K562 (cell line): ENCODE measurements at regions not wholly inside any gene's neighbourhood (a gene's known extent, or its start where the extent isn't known, plus 50 kb on each side); places are given as distances from the start of the nearest gene placed in this dataset.
A peak's percentile ranks its signal among the peaks of the same experiment; 100 is the strongest.

Experiments used
- ATAC-seq: fragments of 200-7000 bp; cut with Tn5 transposase; 3 replicates; pipeline ENCODE4 v1.9.1; 2020; ENCODE audit warnings: moderate library complexity
- BruUV-seq: library from RNA; stranded (reverse); fragments of 400-500 nt; replicated peaks from 2 replicates; lab custom pipeline; 2021; lab: Mats Ljungman, UMichigan
- CTCF ChIA-PET: fragments of 300-600 bp; formaldehyde crosslinking; extraction: SDS; loops from one replicate; lab custom pipeline; 2021; ENCODE audit warnings: low intra/inter-chr PET ratio; lab: Yijun Ruan, JAX
- POLR2A ChIA-PET: fragments of 300-600, 350-650 bp; sonication (Branson Sonifier 250); formaldehyde crosslinking; extraction: SDS; loops from one replicate; lab custom pipeline; 2021; ENCODE audit warnings: antibody characterized with exemption, inconsistent platforms; lab: Yijun Ruan, JAX
- DNase-seq, 4 experiments: peaks; one replicate each; pipeline versions ENCODE4 v3.0.0 to v3.0.0-alpha.2; 2011 to 2018; ENCODE audit warnings: low spot score in 3 of 4, mixed read lengths in 3 of 4; ENCODE audit errors: extremely low read depth in 1 of 4
- FAIRE-seq: peaks from 2 replicates; lab custom pipeline; 2011; peaks lifted over from hg19 to GRCh38; lab: Jason Lieb, UNC
- H2AFZ ChIP-seq: 2 replicates; pipeline ENCODE4 v1.6.0; 2011; ENCODE audit warnings: low read depth, low read length, control low read depth, inconsistent platforms
- H3K27ac ChIP-seq: fragments of 200-600 bp; 3 replicates; pipeline ENCODE4 v1.8.0; 2011; ENCODE audit warnings: low read depth, mild to moderate bottlenecking, control low read depth, inconsistent platforms, low read length, moderate library complexity, mixed read lengths; ENCODE audit errors: extremely low read depth
- H3K27me3 ChIP-seq, 2 experiments: fragments of 300-600 bp in 1 of 2; 2 replicates in 1 of 2; 3 replicates in 1 of 2; pipeline versions ENCODE4 v1.6.0 to v1.8.0; 2011; ENCODE audit warnings: inconsistent platforms in 2 of 2, low read length in 2 of 2, mild to moderate bottlenecking in 1 of 2, mixed read lengths in 1 of 2, moderate library complexity in 1 of 2; ENCODE audit not compliant: control insufficient read depth in 2 of 2, insufficient read depth in 2 of 2
- H3K36me3 ChIP-seq: fragments of 300-600 bp; 3 replicates; pipeline ENCODE4 v1.8.0; 2011; ENCODE audit warnings: mild to moderate bottlenecking, low read length, inconsistent platforms; ENCODE audit not compliant: control insufficient read depth, insufficient read depth
- H3K4me1 ChIP-seq, 2 experiments: fragments of 200-600 bp in 1 of 2; replicated peaks in 1 of 2; 2 replicates in 1 of 2; 3 replicates in 1 of 2; pipeline versions ENCODE4 v1.5.1 to v1.8.0; 2011; ENCODE audit warnings: inconsistent platforms in 2 of 2, low read length in 2 of 2, mild to moderate bottlenecking in 1 of 2, mixed read lengths in 1 of 2, moderate library complexity in 1 of 2; ENCODE audit not compliant: control insufficient read depth in 2 of 2, insufficient read depth in 2 of 2
- H3K4me2 ChIP-seq: 2 replicates; pipeline ENCODE4 v1.6.1; 2011; ENCODE audit warnings: low read length, control low read depth, inconsistent platforms, mixed read lengths; ENCODE audit not compliant: insufficient read depth
- H3K4me3 ChIP-seq: fragments of 200-600 bp; sonication (generic), shearing (Covaris generic); 2 replicates; pipeline ENCODE4 v1.5.1; 2016; ENCODE audit warnings: control low read depth, inconsistent platforms
- H3K79me2 ChIP-seq: fragments of 200-600 bp; 3 replicates; pipeline ENCODE4 v1.8.0; 2011; ENCODE audit warnings: low read length, inconsistent platforms; ENCODE audit not compliant: control insufficient read depth, insufficient read depth
- H3K9ac ChIP-seq, 2 experiments: 2 replicates each; pipeline versions ENCODE4 v1.6.0 to v1.6.1; 2011; ENCODE audit warnings: low read depth in 2 of 2, low read length in 2 of 2, control low read depth in 1 of 2, inconsistent platforms in 1 of 2, mild to moderate bottlenecking in 1 of 2, mixed read lengths in 1 of 2; ENCODE audit not compliant: insufficient read depth in 1 of 2
- H3K9me1 ChIP-seq: one replicate; pipeline ENCODE4 v1.6.0; 2011; ENCODE audit warnings: inconsistent platforms, mild to moderate bottlenecking, low read length, moderate library complexity; ENCODE audit not compliant: control insufficient read depth, insufficient read depth
- H3K9me3 ChIP-seq: replicated peaks from 2 replicates; pipeline ENCODE4 v1.5.1; 2011; ENCODE audit warnings: low read depth, low read length, inconsistent platforms; ENCODE audit not compliant: control insufficient read depth, insufficient read depth
- H4K20me1 ChIP-seq: replicated peaks from 2 replicates; pipeline ENCODE4 v1.6.1; 2011; ENCODE audit warnings: low read length, inconsistent platforms, mixed read lengths; ENCODE audit not compliant: control insufficient read depth, insufficient read depth
- CHD4 ChIP-seq: fragments of 200-600 bp; sonication (generic); IDR thresholded peaks from 3 replicates; pipeline ENCODE4 v1.6.1; 2012; ENCODE audit warnings: low read depth, mild to moderate bottlenecking, mixed read lengths, low read length, inconsistent platforms; ENCODE audit not compliant: insufficient read depth, insufficient replicate concordance, poor library complexity, severe bottlenecking
- CTCF ChIP-seq, 3 experiments: IDR thresholded peaks in 2 of 3; conservative IDR thresholded peaks in 1 of 3; 2 replicates each; pipeline ENCODE4 v1.5.1; 2011 to 2012; ENCODE audit warnings: low read length in 3 of 3, mild to moderate bottlenecking in 3 of 3, control low read depth in 2 of 3, improper control_type of control experiment in 1 of 3, inconsistent platforms in 1 of 3, low read depth in 1 of 3, mixed read lengths in 1 of 3, moderate library complexity in 1 of 3; ENCODE audit not compliant: insufficient read depth in 2 of 3
- FOXP1 ChIP-seq: sonication (generic); formaldehyde crosslinking; IDR thresholded peaks from 2 replicates; pipeline ENCODE4 v1.8.0; 2022; ENCODE audit warnings: mild to moderate bottlenecking, missing genetic modification reagents
- HMG20A ChIP-seq: fragments of 450-650 bp; formaldehyde crosslinking; conservative IDR thresholded peaks from 2 replicates; pipeline ENCODE4 v1.4.0; 2020; ENCODE audit warnings: mild to moderate bottlenecking, mixed read lengths
- JUND ChIP-seq, 2 experiments: IDR thresholded peaks; 2 replicates in 1 of 2; 3 replicates in 1 of 2; pipeline ENCODE4 v1.6.1; 2011; ENCODE audit warnings: borderline replicate concordance in 2 of 2, low read depth in 2 of 2, low read length in 2 of 2, improper control_type of control experiment in 1 of 2, missing biosample characterization in 1 of 2, missing genetic modification characterization in 1 of 2, missing genetic modification reagents in 1 of 2
- MAFG ChIP-seq: fragments of 450-650 bp; conservative IDR thresholded peaks from 2 replicates; pipeline ENCODE4 v1.6.1; 2016; ENCODE audit warnings: missing genetic modification characterization, missing compliant biosample characterization
- NR3C1 ChIP-seq: sonication (generic); formaldehyde crosslinking; IDR thresholded peaks from 2 replicates; pipeline ENCODE4 v1.8.1; 2022; ENCODE audit warnings: missing genetic modification reagents
- RAD21 ChIP-seq, 2 experiments: fragments of 250-450 bp in 1 of 2; fragments of 450-650 bp in 1 of 2; sonication (Bioruptor Pico) in 1 of 2; formaldehyde crosslinking in 1 of 2; IDR thresholded peaks in 1 of 2; conservative IDR thresholded peaks in 1 of 2; 2 replicates each; pipeline versions ENCODE4 v1.4.0 to v1.8.0; 2020 to 2022; ENCODE audit warnings: mild to moderate bottlenecking in 2 of 2, moderate library complexity in 1 of 2
- SNRNP70 ChIP-seq: fragments of 200-400 bp; formaldehyde crosslinking; optimal IDR thresholded peaks from 2 replicates; pipeline ENCODE3; 2017; ENCODE audit warnings: low read depth, low read length
- STAT5B ChIP-seq: fragments of 250-450 bp; sonication (Bioruptor Pico); IDR thresholded peaks from 2 replicates; pipeline ENCODE4 v1.8.0; 2021; ENCODE audit warnings: mild to moderate bottlenecking, inconsistent platforms
- ZNF384 ChIP-seq: IDR thresholded peaks from 2 replicates; pipeline ENCODE4 v1.6.1; 2012; ENCODE audit warnings: low read depth, low read length, improper control_type of control experiment
- WGBS: fragments of 100-300 bp; shearing (Covaris generic); methylation state at CpG from one replicate; pipeline ENCODE4 v1.1.6; 2016; ENCODE audit warnings: low coverage, mixed read lengths; ENCODE audit not compliant: insufficient coverage; ENCODE audit errors: missing lambda C conversion rate; 5-methylcytosine and 5-hydroxymethylcytosine counted together
- in situ Hi-C: fragments of 300-500 bp; cut with MboI; formaldehyde crosslinking; loops from 4 replicates; pipeline ENCODE4 v1.15.0; 2018; ENCODE audit warnings: inconsistent platforms, mixed read lengths
- intact Hi-C: fragments of 100-400 bp; cut with micrococcal nuclease; formaldehyde crosslinking; loops from 2 replicates; pipeline ENCODE4 v1.14.2; 2022
- TF ChIP-seq, protein P1 (sequence below), 2 experiments: fragments of 450-650 bp; IDR thresholded peaks; 2 replicates each; pipeline ENCODE4 v1.6.1; 2016; ENCODE audit warnings: mild to moderate bottlenecking in 2 of 2, borderline replicate concordance in 1 of 2, low read depth in 1 of 2, moderate library complexity in 1 of 2

GRCh38 chr20:7375905-7376304 is 564.4 kb downstream of the HAO1 start:
- intact Hi-C loops = loop anchor here (5.0 to 10.0 kb wide), 2 partner anchors 1231 to 1346 kb away; no protein-coding TSS in a partner anchor
- no peak overlapping the region for H3K4me2 ChIP-seq
- CTCF ChIA-PET = no interaction called here
- H4K20me1 ChIP-seq = no peaks in the 10 kb centered on the region
- WGBS = 3% methylated on average over 3 of the region's 4 CpGs
- H3K9ac ChIP-seq = no peak overlapping the region
- in situ Hi-C loops = no loop called here
- peak; percentile 2 to 15 (median 6) for DNase-seq
- H2AFZ ChIP-seq = no peak overlapping the region
- H3K36me3 ChIP-seq = no peaks in the 10 kb centered on the region
- no TSS peak for BruUV-seq
- H3K4me3 ChIP-seq = no peak overlapping the region
- H3K27me3 ChIP-seq = no peaks in the 10 kb centered on the region
- no peak for ATAC-seq
- no peaks in the 10 kb centered on the region for H3K9me3 ChIP-seq
- H3K79me2 ChIP-seq = no peaks in the 10 kb centered on the region
- no peaks in the 10 kb centered on the region for H3K9me1 ChIP-seq
- POLR2A ChIA-PET = no interaction called here
- no peak overlapping the region for H3K27ac ChIP-seq
- H3K4me1 ChIP-seq = no peaks in the 10 kb centered on the region
- FAIRE-seq = no peak
- TF ChIP-seq, protein P1, sequence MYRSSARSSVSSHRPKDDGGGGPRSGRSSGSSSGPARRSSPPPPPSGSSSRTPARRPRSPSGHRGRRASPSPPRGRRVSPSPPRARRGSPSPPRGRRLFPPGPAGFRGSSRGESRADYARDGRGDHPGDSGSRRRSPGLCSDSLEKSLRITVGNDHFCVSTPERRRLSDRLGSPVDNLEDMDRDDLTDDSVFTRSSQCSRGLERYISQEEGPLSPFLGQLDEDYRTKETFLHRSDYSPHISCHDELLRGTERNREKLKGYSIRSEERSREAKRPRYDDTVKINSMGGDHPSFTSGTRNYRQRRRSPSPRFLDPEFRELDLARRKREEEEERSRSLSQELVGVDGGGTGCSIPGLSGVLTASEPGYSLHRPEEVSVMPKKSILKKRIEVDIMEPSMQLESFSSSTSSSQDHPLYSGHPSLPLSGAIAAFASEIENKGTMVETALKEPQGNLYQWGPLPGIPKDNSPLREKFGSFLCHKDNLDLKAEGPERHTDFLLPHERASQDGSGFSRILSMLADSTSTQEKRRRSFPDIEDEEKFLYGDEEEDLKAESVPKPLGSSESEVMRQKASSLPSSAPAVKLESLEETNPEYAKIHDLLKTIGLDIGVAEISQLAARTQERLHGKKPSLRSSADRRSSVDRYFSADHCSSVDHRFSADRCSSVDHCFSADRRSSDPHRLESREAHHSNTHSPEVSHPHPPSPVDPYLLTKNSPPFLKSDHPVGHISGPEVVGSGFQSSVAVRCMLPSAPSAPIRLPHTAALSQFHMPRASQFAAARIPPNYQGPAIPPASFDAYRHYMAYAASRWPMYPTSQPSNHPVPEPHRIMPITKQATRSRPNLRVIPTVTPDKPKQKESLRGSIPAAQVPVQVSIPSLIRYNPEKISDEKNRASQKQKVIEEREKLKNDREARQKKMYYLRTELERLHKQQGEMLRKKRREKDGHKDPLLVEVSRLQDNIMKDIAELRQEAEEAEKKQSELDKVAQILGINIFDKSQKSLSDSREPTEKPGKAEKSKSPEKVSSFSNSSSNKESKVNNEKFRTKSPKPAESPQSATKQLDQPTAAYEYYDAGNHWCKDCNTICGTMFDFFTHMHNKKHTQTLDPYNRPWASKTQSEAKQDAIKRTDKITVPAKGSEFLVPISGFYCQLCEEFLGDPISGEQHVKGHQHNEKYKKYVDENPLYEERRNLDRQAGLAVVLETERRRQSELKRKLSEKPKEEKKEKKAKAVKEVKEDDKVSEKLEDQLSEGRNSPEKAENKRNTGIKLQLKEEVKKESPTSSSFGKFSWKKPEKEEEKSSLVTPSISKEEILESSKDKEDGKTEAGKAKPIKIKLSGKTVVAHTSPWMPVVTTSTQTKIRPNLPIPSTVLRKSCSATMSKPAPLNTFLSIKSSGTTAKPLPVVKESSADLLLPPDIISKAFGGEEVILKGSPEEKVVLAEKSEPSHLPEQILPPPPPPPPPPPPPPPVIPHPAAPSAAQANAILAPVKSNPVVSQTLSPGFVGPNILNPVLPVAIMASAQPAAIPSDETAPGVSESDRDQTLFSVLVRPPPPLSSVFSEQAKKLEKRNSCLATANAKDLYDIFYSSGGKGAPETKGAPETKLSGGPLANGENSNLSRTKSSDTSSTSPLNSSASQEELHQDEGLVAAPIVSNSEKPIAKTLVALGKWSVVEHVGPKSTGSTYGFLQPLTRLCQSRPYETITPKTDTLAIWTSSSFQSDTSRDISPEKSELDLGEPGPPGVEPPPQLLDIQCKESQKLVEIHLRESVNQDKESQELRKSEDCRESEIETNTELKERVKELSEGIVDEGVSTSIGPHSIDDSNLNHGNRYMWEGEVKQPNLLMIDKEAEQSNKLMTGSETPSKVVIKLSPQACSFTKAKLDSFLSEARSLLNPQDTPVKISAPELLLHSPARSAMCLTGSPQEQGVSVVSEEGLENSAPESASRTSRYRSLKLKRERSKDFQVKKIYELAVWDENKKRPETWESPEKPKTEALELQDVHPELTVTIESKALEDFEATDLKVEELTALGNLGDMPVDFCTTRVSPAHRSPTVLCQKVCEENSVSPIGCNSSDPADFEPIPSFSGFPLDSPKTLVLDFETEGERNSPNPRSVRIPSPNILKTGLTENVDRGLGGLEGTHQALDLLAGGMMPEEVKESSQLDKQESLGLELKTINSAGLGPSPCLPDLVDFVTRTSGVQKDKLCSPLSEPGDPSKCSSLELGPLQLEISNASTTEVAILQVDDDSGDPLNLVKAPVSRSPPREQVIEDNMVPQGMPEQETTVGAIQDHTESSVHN (IDR thresholded peaks at IDR 0.05; ENCODE audit: borderline replicate concordance in 1 of 2, low read depth in 1 of 2) = no peak
- TF ChIP-seq CHD4 (no peak), SNRNP70 (no peak), ZNF384 (peak; percentile 79), HMG20A (CRISPR knock-in tag) (no peak), MAFG (tag) (no peak), JUND (IDR thresholded peaks at IDR 0.05; ENCODE audit: borderline replicate concordance, low read depth, low read length) (no peak), JUND (tag; IDR thresholded peaks at IDR 0.05; ENCODE audit: borderline replicate concordance, low read depth, low read length) (no peak), RAD21 (CRISPR knock-in tag; conservative IDR thresholded peaks at IDR 0.05 in 1 of 2, IDR thresholded peaks at IDR 0.05 in 1 of 2) (peak; percentile 24 to 34; a peak in 2 of 4 replicates), NR3C1 (CRISPR knock-in tag) (no peak), FOXP1 (CRISPR knock-in tag) (no peak), STAT5B (CRISPR knock-in tag) (no peak), CTCF (IDR thresholded peaks at IDR 0.05 in 2 of 3, conservative IDR thresholded peaks at IDR 0.05 in 1 of 3; ENCODE audit: insufficient read depth in 2 of 3, low read depth in 1 of 3, low read length in 3 of 3) (peak in 1 of 3 experiments; percentile 51; a peak in 2 of 6 replicates)
